Thyroid gland (tissue), 4 donors: ENCODE measurements at regions not wholly inside any gene's neighbourhood (a gene's known extent, or its start where the extent isn't known, plus 50 kb on each side); places are given as distances from the start of the nearest gene placed in this dataset.
"Not testable (repeated sequence)": the region's sequence is repeated elsewhere in the genome, so short reads cannot be mapped to it uniquely, and the experiment has no call there.

Source experiments
- DNase-seq, 2 donors: peaks; one replicate each; pipeline ENCODE4 v3.0.0-alpha.2; 2019
- H3K27ac ChIP-seq, 3 donors: fragments of 200-600 bp; sonication (generic); 1 replicate in 2 of 3; 2 replicates in 1 of 3; pipeline ENCODE4 v1.5.1; 2016 to 2019; ENCODE audit warnings: mild to moderate bottlenecking in 1 of 3, moderate library complexity in 1 of 3
- H3K27me3 ChIP-seq: fragments of 200-600 bp; sonication (generic); one replicate; pipeline ENCODE4 v1.5.1; 2019
- H3K36me3 ChIP-seq, 2 donors: fragments of 200-600 bp; sonication (generic); one replicate each; pipeline ENCODE4 v1.5.1; 2016 to 2019
- H3K4me1 ChIP-seq, 2 donors: fragments of 200-600 bp; sonication (generic); one replicate each; pipeline ENCODE4 v1.5.1; 2017 to 2019
- H3K4me3 ChIP-seq, 3 donors: fragments of 200-600 bp; sonication (generic); replicated peaks in 1 of 3; 1 replicate in 2 of 3; 2 replicates in 1 of 3; pipeline ENCODE4 v1.5.1; 2016; ENCODE audit warnings: mild to moderate bottlenecking in 1 of 3
- H3K9me3 ChIP-seq: fragments of 200-600 bp; sonication (generic); one replicate; pipeline ENCODE4 v1.5.1; 2017
- POLR2A ChIP-seq, 2 donors: fragments of 450-650 bp; IDR thresholded peaks; one replicate each; pipeline ENCODE4 v1.6.1; 2017; ENCODE audit warnings: antibody characterized with exemption in 2 of 2, mild to moderate bottlenecking in 2 of 2, moderate library complexity in 1 of 2
- WGBS, 2 donors: methylation state at CpG; one replicate each; pipeline ENCODE4 v1.1.5; 2017; 5-methylcytosine and 5-hydroxymethylcytosine counted together
- intact Hi-C: fragments of 100-400 bp; cut with DNase I; formaldehyde crosslinking; loops from one replicate; pipeline ENCODE4 v1.15.1; 2023
- TF ChIP-seq, protein P1 (sequence below), 6 experiments: fragments of 200-600 bp in 3 of 6; fragments of 450-650 bp in 3 of 6; sonication (generic) in 3 of 6; IDR thresholded peaks; one replicate each; pipeline ENCODE4 v1.5.1; 2016 to 2019; ENCODE audit warnings: antibody characterized with exemption in 6 of 6, mild to moderate bottlenecking in 2 of 6, inconsistent platforms in 1 of 6, moderate library complexity in 1 of 6

DNA sequence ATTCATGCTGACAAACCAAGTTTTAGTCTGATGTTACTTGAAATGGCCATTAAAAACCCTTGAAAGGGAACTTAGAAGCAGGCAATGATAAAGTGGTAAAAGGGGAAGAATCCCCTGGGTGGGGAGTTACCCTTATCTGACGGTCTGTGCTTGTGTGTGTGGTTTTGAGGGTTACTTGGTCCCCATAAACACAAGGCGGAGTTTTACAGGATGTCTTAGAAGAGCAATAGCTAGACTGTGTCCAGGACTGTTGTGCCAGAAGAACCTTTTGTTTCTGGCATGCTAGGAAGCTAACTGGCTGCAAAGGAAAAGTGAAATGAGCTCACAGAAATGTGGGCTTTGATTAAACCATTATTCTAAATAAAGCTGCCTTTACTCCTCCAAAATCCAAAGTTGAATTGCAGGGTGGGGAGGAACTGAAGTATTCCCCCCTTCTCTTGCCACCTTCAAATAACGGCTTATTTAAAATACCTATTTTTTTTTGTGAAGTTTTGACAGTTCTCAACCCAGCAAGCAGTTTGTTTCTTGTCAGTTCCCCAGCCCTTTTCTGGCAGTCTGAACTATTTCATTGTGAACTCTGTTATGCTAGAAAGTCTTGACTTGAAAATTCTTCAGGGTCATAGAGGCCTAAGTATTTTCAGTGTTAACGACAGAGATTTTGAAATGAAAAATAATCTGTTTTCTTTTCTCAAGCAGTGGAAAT lies 443.5 kb downstream of the OTOL1 start:
- H3K36me3 ChIP-seq, result no peaks in the 10 kb centered on the region
- TF ChIP-seq, protein P1, sequence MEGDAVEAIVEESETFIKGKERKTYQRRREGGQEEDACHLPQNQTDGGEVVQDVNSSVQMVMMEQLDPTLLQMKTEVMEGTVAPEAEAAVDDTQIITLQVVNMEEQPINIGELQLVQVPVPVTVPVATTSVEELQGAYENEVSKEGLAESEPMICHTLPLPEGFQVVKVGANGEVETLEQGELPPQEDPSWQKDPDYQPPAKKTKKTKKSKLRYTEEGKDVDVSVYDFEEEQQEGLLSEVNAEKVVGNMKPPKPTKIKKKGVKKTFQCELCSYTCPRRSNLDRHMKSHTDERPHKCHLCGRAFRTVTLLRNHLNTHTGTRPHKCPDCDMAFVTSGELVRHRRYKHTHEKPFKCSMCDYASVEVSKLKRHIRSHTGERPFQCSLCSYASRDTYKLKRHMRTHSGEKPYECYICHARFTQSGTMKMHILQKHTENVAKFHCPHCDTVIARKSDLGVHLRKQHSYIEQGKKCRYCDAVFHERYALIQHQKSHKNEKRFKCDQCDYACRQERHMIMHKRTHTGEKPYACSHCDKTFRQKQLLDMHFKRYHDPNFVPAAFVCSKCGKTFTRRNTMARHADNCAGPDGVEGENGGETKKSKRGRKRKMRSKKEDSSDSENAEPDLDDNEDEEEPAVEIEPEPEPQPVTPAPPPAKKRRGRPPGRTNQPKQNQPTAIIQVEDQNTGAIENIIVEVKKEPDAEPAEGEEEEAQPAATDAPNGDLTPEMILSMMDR (IDR thresholded peaks at IDR 0.05), result no peak
- TF ChIP-seq POLR2A (IDR thresholded peaks at IDR 0.05), result no peak
- intact Hi-C loops, result no loop called here
- no peak for DNase-seq
- H3K27ac ChIP-seq, result no peak overlapping the region
- H3K27me3 ChIP-seq, result no peaks in the 10 kb centered on the region
- H3K4me3 ChIP-seq, result no peak overlapping the region
- H3K4me1 ChIP-seq, result peaks cover 0 to 4% of the 10 kb centered on the region in 2 donors
- no peaks in the 10 kb centered on the region for H3K9me3 ChIP-seq
- 28 to 32% methylated on average over 4 of the region's 4 CpGs for WGBS, 2 donors

DNA sequence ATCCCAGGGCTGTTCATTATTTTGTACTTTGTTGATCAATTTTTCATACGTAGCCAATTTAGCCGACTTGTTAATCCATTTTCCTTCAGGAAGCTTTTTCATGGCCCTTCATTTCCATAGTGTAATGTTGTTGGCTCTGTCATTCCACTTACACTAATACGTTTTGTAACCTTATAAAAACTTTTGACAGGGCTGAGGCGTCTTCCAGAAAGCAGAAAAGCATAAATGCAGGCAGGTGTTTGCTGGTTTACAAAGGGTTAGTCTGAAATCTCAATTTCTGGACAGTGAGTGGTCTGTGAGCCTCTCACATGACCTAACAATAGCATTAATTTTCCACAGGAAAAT lies 444.0 kb downstream of the OTOL1 start:
- Histone ChIP-seq H3K9me3 (no peaks in the 10 kb centered on the region), H3K36me3 (no peaks in the 10 kb centered on the region), H3K27ac (no peak overlapping the region), H3K4me1 (peaks cover 0 to 4% of the 10 kb centered on the region in 2 donors), H3K4me3 (no peak overlapping the region), H3K27me3 (no peaks in the 10 kb centered on the region)
- intact Hi-C loops, result no loop called here
- TF ChIP-seq POLR2A (IDR thresholded peaks at IDR 0.05), result no peak
- WGBS, 2 donors, result 48 to 50% methylated on average over 4 of the region's 4 CpGs
- no peak for DNase-seq

DNA sequence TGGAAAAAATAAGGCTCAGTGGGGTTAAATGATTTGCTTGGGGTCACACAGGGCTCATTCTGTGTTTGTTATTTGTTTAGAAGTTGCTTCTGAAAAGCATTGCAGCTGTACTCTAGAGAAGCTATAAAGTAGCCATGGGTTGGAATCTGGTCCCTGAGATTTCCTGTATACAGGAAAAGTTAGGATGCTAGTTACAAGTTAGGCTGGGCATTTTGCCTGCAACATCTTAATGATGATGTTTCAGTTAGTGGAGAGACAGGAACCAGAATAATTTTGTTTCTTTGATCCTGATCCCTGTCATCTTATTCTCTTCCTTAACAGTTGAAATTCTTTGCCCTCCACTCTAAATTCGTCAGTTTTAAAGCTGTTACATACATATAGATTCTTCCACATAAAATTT lies 445.3 kb downstream of the OTOL1 start:
- Histone ChIP-seq H3K27me3 (no peaks in the 10 kb centered on the region), H3K4me3 (no peak overlapping the region), H3K36me3 (no peaks in the 10 kb centered on the region), H3K9me3 (no peaks in the 10 kb centered on the region), H3K27ac (no peak overlapping the region), H3K4me1 (peaks cover 0 to 4% of the 10 kb centered on the region in 2 donors)
- no peak for DNase-seq
- TF ChIP-seq POLR2A (IDR thresholded peaks at IDR 0.05), result no peak
- intact Hi-C loops, result no loop called here
- 73 to 81% methylated on average over 1 of the region's 1 CpG for WGBS, 2 donors

DNA sequence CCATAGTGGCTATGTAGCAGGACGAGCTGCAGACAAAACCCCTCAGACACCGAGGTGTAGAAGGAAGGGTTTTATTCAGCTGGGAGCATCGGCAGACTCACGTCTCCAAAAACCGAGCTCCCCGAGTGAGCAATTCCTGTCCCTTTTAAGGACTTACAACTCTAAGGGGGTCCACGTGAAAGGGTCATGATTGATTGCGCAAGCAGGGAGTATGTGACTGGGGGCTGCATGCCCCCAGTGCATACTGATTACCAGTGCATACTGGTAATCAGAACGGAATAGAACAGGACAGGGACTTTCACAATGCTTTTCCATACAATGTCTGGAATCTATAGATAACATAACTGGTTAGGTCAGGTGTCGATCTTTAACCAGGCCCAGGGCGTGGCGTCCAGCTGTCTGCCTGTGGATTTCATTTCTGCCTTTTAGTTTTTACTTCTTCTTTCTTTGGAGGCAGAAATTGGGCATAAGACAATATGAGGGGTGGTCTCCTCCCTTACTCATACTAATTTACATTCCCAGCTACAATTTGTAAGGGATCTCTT lies 447.3 kb downstream of the OTOL1 start:
- H3K4me3 ChIP-seq, H3K4me1 ChIP-seq, H3K27me3 ChIP-seq, H3K36me3 ChIP-seq, H3K27ac ChIP-seq, H3K9me3 ChIP-seq, intact Hi-C loops, DNase-seq: not testable (repeated sequence)
- WGBS, 2 donors, result 89 to 91% methylated on average over 12 of the region's 12 CpGs

DNA sequence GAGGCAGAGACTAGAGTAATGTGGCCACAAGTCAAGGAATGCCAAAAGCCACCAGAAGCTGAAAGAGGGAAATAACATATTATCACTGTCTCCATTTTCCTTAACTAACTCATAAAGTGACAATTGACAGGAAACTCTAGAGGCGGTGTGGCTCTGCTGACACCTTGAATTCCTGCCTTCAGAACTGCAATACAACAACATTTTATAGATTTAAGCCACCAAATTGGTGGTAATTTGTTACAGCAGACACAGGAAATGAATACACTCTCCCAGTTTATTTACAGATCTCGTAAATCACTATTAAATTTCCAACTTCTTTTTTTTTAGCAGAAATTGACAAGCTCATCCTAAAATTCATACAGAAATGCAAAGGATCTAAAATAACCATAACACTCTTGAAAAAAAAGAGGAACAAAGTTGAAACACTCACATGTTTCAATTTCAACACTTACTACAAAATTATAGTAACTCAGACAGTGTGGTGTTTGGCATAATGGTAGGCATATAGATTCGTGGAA lies 449.9 kb downstream of the OTOL1 start:
- Histone ChIP-seq H3K36me3 (no peaks in the 10 kb centered on the region), H3K27ac (no peak overlapping the region), H3K9me3 (no peaks in the 10 kb centered on the region), H3K4me1 (no peaks in the 10 kb centered on the region), H3K4me3 (no peak overlapping the region), H3K27me3 (no peaks in the 10 kb centered on the region)
- WGBS, 2 donors, result 72 to 79% methylated on average over 3 of the region's 3 CpGs
- DNase-seq, result no peak
- intact Hi-C loops, result no loop called here
- TF ChIP-seq POLR2A (IDR thresholded peaks at IDR 0.05), result no peak

DNA sequence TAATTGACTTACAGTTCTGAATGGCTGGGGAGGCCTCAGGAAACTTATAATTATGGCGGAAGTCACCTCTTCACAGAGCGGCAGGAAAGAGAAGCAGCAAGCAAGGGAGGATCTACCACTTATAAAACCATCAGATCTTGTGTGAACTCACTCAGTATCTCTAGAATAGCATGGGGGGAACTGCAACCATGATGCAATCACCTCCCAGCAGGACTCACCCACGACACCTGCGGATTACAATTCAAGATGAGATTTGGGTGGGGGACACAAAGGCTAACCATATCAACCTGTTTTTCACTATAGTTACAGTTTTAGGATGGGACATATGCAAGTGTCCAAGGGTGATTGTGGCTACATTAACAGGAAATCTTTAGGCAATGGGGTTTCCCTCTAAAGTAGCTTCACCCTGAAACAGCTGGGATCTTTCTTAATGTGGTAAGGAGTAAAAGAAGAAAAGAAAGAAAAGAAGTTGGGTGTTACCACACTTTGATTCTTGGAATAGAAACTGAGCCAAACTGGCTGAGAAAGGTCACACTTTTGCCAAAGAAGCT lies 453.8 kb downstream of the OTOL1 start:
- no peaks in the 10 kb centered on the region for H3K36me3 ChIP-seq
- H3K4me1 ChIP-seq, result no peaks in the 10 kb centered on the region
- intact Hi-C loops, result no loop called here
- no peaks in the 10 kb centered on the region for H3K9me3 ChIP-seq
- H3K4me3 ChIP-seq, result no peak overlapping the region
- no peaks in the 10 kb centered on the region for H3K27me3 ChIP-seq
- WGBS, 2 donors, result 90 to 95% methylated on average over 4 of the region's 4 CpGs
- TF ChIP-seq, protein P1 (IDR thresholded peaks at IDR 0.05), result no peak
- no peak for TF ChIP-seq POLR2A (IDR thresholded peaks at IDR 0.05)
- no peak overlapping the region for H3K27ac ChIP-seq
- no peak for DNase-seq

DNA sequence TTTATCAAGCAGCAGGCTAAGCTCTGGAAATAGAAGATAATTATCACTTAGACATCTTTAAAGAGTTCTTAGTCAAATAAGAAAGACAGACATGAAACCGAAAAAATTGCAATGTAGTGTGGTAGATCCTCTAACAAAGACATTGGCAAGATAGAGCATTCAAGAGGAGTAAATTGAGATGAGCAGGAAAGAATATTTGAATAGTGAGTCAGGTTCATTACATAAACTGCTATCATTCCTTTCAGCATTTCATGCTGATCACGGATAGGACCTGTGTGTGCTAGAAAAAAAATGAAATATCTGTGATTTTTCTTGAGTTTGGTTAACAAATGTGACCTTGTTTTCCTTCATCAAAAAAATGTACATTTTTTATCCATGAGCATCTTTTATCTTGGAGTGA lies 460.9 kb downstream of the OTOL1 start:
- TF ChIP-seq POLR2A (IDR thresholded peaks at IDR 0.05), result no peak
- TF ChIP-seq, protein P1 (IDR thresholded peaks at IDR 0.05), result no peak
- intact Hi-C loops, result no loop called here
- Histone ChIP-seq H3K27me3 (no peaks in the 10 kb centered on the region), H3K4me1 (no peaks in the 10 kb centered on the region), H3K36me3 (no peaks in the 10 kb centered on the region), H3K9me3 (no peaks in the 10 kb centered on the region), H3K4me3 (no peak overlapping the region), H3K27ac (no peak overlapping the region)
- DNase-seq, result no peak
- 79 to 83% methylated on average over 2 of the region's 2 CpGs for WGBS, 2 donors
